BE2C (cell line): ENCODE measurements at regions not wholly inside any gene's neighbourhood (a gene's known extent, or its start where the extent isn't known, plus 50 kb on each side); places are given as distances from the start of the nearest gene placed in this dataset.

Experiments used
- DNase-seq: peaks from one replicate; pipeline ENCODE4 v3.0.0-alpha.2; 2020
- H3K27me3 ChIP-seq: fragments of 250-450 bp; sonication (Bioruptor Pico); 2 replicates; pipeline ENCODE4 v1.5.1; 2020; ENCODE audit warnings: mild to moderate bottlenecking
- H3K36me3 ChIP-seq: fragments of 250-450 bp; sonication (Bioruptor Pico); 2 replicates; pipeline ENCODE4 v1.5.1; 2020; ENCODE audit warnings: mild to moderate bottlenecking
- H3K4me1 ChIP-seq: fragments of 250-450 bp; sonication (Bioruptor Pico); 2 replicates; pipeline ENCODE4 v1.5.1; 2020
- H3K4me3 ChIP-seq: 2 replicates; pipeline ENCODE4 v1.5.1; 2011; ENCODE audit warnings: low read depth, low read length
- H3K9me3 ChIP-seq: fragments of 250-450 bp; sonication (Bioruptor Pico); 2 replicates; pipeline ENCODE4 v1.5.1; 2020
- TF ChIP-seq, protein P1 (sequence below): IDR thresholded peaks from 2 replicates; pipeline ENCODE4 v1.5.1; 2012; ENCODE audit warnings: mild to moderate bottlenecking, low read depth, low read length

DNA sequence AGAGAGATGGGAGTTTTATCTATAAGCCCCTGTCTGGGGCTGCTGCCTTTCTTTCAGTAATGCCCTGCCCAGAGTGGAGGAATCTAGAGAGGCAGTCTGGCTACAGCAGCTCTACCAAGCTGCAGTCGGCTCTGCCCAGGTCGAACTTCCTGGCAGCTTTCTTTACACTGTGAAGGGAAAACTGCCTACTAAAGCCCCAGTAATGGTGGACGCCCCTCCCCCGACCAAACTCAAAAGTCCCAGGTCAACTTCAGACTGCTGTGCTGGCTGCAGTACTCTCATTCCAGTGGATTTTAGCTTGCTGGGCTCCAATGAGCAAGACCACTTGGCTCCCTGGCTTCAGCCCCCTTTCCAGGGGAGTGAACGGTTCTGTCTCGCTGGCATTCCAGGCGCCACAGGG, 65.9 kb upstream of the RARB start:
- DNase-seq: no peak
- Histone ChIP-seq H3K4me1 (no peaks in the 10 kb centered on the region), H3K9me3 (no peaks in the 10 kb centered on the region), H3K36me3 (no peaks in the 10 kb centered on the region), H3K4me3 (no peak overlapping the region), H3K27me3 (no peaks in the 10 kb centered on the region)
- TF ChIP-seq, protein P1, sequence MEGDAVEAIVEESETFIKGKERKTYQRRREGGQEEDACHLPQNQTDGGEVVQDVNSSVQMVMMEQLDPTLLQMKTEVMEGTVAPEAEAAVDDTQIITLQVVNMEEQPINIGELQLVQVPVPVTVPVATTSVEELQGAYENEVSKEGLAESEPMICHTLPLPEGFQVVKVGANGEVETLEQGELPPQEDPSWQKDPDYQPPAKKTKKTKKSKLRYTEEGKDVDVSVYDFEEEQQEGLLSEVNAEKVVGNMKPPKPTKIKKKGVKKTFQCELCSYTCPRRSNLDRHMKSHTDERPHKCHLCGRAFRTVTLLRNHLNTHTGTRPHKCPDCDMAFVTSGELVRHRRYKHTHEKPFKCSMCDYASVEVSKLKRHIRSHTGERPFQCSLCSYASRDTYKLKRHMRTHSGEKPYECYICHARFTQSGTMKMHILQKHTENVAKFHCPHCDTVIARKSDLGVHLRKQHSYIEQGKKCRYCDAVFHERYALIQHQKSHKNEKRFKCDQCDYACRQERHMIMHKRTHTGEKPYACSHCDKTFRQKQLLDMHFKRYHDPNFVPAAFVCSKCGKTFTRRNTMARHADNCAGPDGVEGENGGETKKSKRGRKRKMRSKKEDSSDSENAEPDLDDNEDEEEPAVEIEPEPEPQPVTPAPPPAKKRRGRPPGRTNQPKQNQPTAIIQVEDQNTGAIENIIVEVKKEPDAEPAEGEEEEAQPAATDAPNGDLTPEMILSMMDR: no peak

DNA sequence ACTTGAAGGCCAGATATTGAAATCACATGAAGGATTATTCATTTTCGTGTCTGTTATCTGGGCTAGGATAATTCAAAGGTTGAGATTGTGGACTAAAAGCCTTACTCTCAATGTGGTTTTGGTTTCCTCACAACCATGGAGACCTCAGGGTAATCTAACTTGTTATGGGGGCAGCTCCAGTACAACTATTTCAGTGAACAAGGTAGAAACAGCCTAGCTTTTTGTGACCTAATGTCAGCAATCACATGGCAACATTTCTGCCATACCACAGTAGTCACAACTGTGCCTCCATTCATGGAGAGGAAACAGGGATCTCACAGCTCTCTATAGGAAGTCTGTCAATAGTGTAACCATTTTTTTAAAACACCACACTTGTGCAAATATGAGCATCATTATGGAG, 62.4 kb upstream of the RARB start:
- Histone ChIP-seq H3K4me1 (no peaks in the 10 kb centered on the region), H3K27me3 (no peaks in the 10 kb centered on the region), H3K4me3 (no peak overlapping the region), H3K9me3 (no peaks in the 10 kb centered on the region), H3K36me3 (no peaks in the 10 kb centered on the region)
- DNase-seq: no peak
- TF ChIP-seq, protein P1: no peak

DNA sequence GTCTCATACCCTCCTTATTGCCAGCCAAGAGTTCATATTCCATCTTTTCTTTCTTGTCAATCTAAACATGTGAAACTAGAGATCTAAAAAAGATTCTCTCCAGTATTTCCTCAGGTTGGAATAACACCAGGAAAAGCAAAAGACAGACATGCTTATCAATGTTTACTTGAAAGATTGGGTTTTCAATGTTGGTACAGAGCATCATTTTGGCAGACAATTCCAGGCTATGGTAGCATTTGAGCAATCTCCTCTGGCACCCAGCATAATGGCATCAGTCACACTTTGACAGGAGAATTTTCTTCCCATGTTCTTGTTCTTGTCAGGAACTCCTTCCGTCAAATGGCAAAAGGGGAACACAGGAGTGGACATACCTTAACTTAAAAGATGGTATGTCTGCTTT, 61.0 kb upstream of the RARB start:
- Histone ChIP-seq H3K4me1 (no peaks in the 10 kb centered on the region), H3K9me3 (no peaks in the 10 kb centered on the region), H3K27me3 (no peaks in the 10 kb centered on the region), H3K36me3 (no peaks in the 10 kb centered on the region), H3K4me3 (no peak overlapping the region)
- DNase-seq: no peak
- TF ChIP-seq, protein P1: no peak

DNA sequence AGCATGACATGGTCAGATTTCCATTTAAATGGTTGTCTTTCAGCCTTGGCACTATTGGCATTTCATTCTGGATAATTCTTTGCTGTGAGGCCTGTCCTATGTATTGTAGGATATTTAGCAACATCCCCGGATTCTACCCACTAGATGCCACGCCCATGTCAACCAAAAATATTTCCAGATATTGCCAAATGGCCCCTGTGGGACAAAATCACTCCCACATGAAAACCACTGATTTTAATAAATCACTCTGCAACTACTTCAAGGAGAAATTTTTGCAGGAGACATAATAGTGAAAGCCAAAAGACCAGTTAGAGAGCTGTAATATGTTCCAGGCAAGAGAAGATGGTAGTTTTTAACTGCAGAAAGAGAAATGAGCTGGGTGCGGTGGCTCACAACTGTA, 55.9 kb upstream of the RARB start:
- TF ChIP-seq, protein P1: no peak
- Histone ChIP-seq H3K4me3 (no peak overlapping the region), H3K27me3 (no peaks in the 10 kb centered on the region), H3K4me1 (no peaks in the 10 kb centered on the region), H3K9me3 (no peaks in the 10 kb centered on the region), H3K36me3 (no peaks in the 10 kb centered on the region)
- no peak for DNase-seq

DNA sequence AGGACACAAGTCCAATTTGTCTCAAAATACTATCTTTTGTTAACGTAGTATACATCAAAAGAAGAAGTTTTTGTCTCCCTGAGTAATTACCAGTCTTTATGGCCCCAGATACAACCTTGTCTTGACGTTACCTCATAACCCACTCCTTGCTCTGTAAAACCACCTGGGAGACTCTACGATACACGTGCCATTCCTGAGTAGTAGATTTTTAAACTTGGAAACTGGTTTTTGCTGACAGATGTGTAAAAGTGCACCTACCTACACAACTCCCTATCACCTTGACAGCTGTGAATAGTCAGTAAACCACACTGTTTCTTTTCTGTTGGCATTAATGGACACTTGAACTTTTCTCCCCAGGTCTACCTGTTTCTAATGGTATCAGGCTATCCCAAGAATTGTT, 51.7 kb upstream of the RARB start:
- TF ChIP-seq, protein P1: no peak
- no peaks in the 10 kb centered on the region for H3K36me3 ChIP-seq
- H3K27me3 ChIP-seq: no peaks in the 10 kb centered on the region
- H3K4me1 ChIP-seq: no peaks in the 10 kb centered on the region
- no peak overlapping the region for H3K4me3 ChIP-seq
- H3K9me3 ChIP-seq: no peaks in the 10 kb centered on the region
- DNase-seq: no peak

DNA sequence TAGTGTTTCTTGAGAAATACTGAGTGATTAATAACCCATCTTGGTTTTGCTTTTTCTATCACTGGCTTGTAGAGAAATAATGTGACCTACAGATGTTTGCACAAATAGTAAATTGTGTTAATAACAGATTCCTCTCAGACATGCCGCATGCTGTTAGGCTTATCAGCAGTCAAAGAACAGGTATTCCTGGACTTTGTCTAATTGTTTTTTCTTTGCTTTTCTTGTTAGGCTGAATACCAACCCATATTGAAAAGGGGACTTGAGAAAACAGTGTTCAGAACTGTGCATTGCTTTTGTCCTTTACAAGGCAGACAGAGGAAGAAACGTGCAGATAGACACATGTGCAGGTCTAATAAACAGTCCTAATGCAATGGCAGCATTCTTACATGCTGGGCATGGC, 51.0 kb upstream of the RARB start:
- H3K27me3 ChIP-seq: no peaks in the 10 kb centered on the region
- H3K36me3 ChIP-seq: no peaks in the 10 kb centered on the region
- no peaks in the 10 kb centered on the region for H3K4me1 ChIP-seq
- no peak for DNase-seq
- TF ChIP-seq, protein P1: no peak
- no peaks in the 10 kb centered on the region for H3K9me3 ChIP-seq
- no peak overlapping the region for H3K4me3 ChIP-seq
